ENCODE measurements at regions not wholly inside any gene's neighbourhood (a gene's known extent, or its start where the extent isn't known, plus 50 kb on each side); places are given as distances from the start of the nearest gene placed in this dataset.

DNA sequence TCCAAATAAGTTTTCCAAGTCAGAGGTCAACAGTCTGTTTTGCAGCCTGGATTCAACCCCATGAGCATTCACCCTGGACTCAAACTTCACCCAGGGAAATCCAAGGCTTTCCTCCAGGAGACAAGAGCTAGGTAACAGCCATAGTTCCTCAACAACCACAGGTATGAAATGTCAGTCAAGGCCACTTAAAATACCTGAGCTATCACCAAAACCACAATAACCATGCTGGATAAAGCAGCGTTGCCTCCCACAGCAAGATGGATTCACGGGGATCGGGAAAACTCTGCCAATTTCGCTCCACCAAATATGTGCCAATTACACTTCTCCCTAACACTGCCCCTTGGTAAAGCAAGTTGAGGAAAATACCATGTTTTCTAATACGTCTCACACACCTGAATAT, 444.1 kb upstream of the KLF6 start:
- TF ChIP-seq GATA3 (IDR thresholded peaks at IDR 0.05; ENCODE audit: low read depth, low read length) (no peak), GATA2 (IDR thresholded peaks at IDR 0.05; ENCODE audit: low read depth, low read length) (no peak)

All from SH-SY5Y (cell line).